ENCODE measurements at regions not wholly inside any gene's neighbourhood (a gene's known extent, or its start where the extent isn't known, plus 50 kb on each side); places are given as distances from the start of the nearest gene placed in this dataset.

DNA sequence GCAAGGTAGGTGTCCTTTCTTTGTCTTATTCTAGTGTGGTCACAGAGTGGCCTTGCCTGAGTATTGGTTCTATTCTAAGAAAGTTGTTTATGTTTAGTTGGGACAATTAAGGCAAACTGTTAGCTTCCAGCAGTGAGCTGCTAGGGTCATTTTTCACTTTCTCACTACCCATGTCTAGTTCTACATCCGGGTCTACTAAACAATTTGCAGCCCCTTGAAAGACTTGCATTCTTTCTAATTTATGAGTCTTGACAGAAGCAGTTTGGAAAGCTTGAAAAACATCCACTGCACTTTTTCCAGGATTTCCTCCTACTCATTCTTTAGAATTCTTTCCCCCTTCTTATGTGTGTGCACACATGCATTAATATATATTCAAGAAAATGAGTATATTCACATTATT is 892.2 kb upstream of the ACO1 start:
- no peaks in the 10 kb centered on the region for H3K4me1 ChIP-seq (ENCODE audit: insufficient read depth, low read length)
- H3K79me2 ChIP-seq (ENCODE audit: insufficient read depth, low read length) = no peaks in the 10 kb centered on the region
- DNase-seq (ENCODE audit: low spot score) = no peak
- no peaks in the 10 kb centered on the region for H3K27me3 ChIP-seq (ENCODE audit: control insufficient read depth in 1 of 2, insufficient read depth in 2 of 2, low read length in 2 of 2)
- H4K20me1 ChIP-seq (ENCODE audit: insufficient read depth, low read length) = no peaks in the 10 kb centered on the region
- no peak for ATAC-seq
- in situ Hi-C loops (cut with HindIII; ENCODE audit: extremely low pct_ligation_motif_present, low pct_unique_long_range_greater_than_20kb) = no loop called here
- H3K4me3 ChIP-seq (replicated peaks in 1 of 3; ENCODE audit: insufficient read depth in 1 of 3, low read depth in 2 of 3, low read length in 3 of 3) = no peak overlapping the region
- FAIRE-seq = no peak
- ChIA-PET CTCF (ENCODE audit: low intra/inter-chr PET ratio, low total read pairs) (no interaction called here), POLR2A (no interaction called here)
- H3K36me3 ChIP-seq (replicated peaks in 1 of 2; ENCODE audit: control insufficient read depth in 1 of 2, insufficient read depth in 2 of 2, low read length in 2 of 2) = no peaks in the 10 kb centered on the region
- no peaks in the 10 kb centered on the region for H3K9me3 ChIP-seq (ENCODE audit: low read length)
- intact Hi-C loops (cut with micrococcal nuclease; ENCODE audit: unreplicated experiment) = no loop called here
- no peak overlapping the region for H3K9ac ChIP-seq (ENCODE audit: insufficient read depth, low read depth, low read length)
- WGBS (ENCODE audit: low lambda C conversion rate) = 0% methylated on average over 1 of the region's 1 CpG
- no peak overlapping the region for H2AFZ ChIP-seq (ENCODE audit: low read length)
- H3K27ac ChIP-seq (ENCODE audit: extremely low read length, insufficient read depth, low read length) = no peak overlapping the region
- TF ChIP-seq MTF1 (CRISPR knock-in tag; IDR thresholded peaks at IDR 0.05) (no peak), RORA (CRISPR knock-in tag; IDR thresholded peaks at IDR 0.05) (no peak), TOPORS (CRISPR knock-in tag; IDR thresholded peaks at IDR 0.05) (no peak), ZFP36L2 (CRISPR knock-in tag; IDR thresholded peaks at IDR 0.05) (no peak), KDM6A (CRISPR knock-in tag; IDR thresholded peaks at IDR 0.05; ENCODE audit: low read depth) (no peak), MED8 (CRISPR knock-in tag; IDR thresholded peaks at IDR 0.05; ENCODE audit: insufficient replicate concordance) (no peak), KDM1A (CRISPR knock-in tag; IDR thresholded peaks at IDR 0.05) (no peak), SMC3 (IDR thresholded peaks at IDR 0.05; ENCODE audit: low read length) (no peak), AHR (CRISPR knock-in tag; IDR thresholded peaks at IDR 0.05) (no peak), POLR2AphosphoS2 (IDR thresholded peaks at IDR 0.05; ENCODE audit: low read depth, low read length) (no peak), ZBTB42 (CRISPR knock-in tag; IDR thresholded peaks at IDR 0.05) (no peak), TCF12 (IDR thresholded peaks at IDR 0.05) (no peak), TCF12 (CRISPR knock-in tag; IDR thresholded peaks at IDR 0.05) (no peak), SAP130 (CRISPR knock-in tag; IDR thresholded peaks at IDR 0.05; ENCODE audit: low read depth) (no peak), THAP11 (CRISPR knock-in tag; IDR thresholded peaks at IDR 0.05) (no peak), E2F5 (CRISPR knock-in tag; conservative IDR thresholded peaks at IDR 0.05) (no peak)
- TF ChIP-seq, protein P1, sequence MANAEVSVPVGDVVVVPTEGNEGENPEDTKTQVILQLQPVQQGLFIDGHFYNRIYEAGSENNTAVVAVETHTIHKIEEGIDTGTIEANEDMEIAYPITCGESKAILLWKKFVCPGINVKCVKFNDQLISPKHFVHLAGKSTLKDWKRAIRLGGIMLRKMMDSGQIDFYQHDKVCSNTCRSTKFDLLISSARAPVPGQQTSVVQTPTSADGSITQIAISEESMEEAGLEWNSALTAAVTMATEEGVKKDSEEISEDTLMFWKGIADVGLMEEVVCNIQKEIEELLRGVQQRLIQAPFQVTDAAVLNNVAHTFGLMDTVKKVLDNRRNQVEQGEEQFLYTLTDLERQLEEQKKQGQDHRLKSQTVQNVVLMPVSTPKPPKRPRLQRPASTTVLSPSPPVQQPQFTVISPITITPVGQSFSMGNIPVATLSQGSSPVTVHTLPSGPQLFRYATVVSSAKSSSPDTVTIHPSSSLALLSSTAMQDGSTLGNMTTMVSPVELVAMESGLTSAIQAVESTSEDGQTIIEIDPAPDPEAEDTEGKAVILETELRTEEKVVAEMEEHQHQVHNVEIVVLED (CRISPR knock-in tag; IDR thresholded peaks at IDR 0.05; ENCODE audit: borderline replicate concordance) = no peak
- no TSS peak for BruUV-seq (replicated peaks)
- no peak overlapping the region for H3K4me2 ChIP-seq (ENCODE audit: low read depth, low read length)
